ENCODE measurements at regions not wholly inside any gene's neighbourhood (a gene's known extent, or its start where the extent isn't known, plus 50 kb on each side); places are given as distances from the start of the nearest gene placed in this dataset.
"Not testable (repeated sequence)": the region's sequence is repeated elsewhere in the genome, so short reads cannot be mapped to it uniquely, and the experiment has no call there.

GRCh38 chr1:83435336-83435735, 563.6 kb downstream of the TTLL7 start:
- TF ChIP-seq EZH2 (IDR thresholded peaks at IDR 0.05); FOXP2 (optimal IDR thresholded peaks at IDR 0.05; ENCODE audit: control extremely low read depth, extremely low read length, insufficient read depth): not testable (repeated sequence)

Data from SK-N-MC (cell line).